NCI-H2171 (cell line): ENCODE measurements at regions not wholly inside any gene's neighbourhood (a gene's known extent, or its start where the extent isn't known, plus 50 kb on each side); places are given as distances from the start of the nearest gene placed in this dataset.
"Not testable (repeated sequence)": the region's sequence is repeated elsewhere in the genome, so short reads cannot be mapped to it uniquely, and the experiment has no call there.

Experiments used
- DNase-seq: peaks from one replicate; lab custom pipeline; 2025; lab: John Stamatoyannopoulos, UW

DNA sequence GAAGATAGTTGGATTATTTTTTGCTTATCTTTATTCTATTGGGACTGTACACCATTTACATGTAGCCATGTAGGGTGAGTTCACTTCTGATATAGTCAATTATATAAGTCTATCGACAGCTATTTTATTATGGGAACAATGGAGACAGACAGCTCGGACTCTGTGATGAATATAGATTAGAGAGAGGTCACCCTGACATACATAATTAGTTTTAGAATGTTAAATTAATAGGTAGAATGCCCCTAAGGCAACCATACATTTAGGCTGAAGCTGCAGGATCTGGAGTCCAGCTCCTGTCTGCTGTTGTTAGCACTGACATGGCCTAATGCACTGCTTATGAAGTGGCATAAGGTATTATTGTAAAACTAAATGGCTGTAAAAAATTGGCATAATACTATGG is 700.8 kb downstream of the MAT2B start:
- DNase-seq = no peak

DNA sequence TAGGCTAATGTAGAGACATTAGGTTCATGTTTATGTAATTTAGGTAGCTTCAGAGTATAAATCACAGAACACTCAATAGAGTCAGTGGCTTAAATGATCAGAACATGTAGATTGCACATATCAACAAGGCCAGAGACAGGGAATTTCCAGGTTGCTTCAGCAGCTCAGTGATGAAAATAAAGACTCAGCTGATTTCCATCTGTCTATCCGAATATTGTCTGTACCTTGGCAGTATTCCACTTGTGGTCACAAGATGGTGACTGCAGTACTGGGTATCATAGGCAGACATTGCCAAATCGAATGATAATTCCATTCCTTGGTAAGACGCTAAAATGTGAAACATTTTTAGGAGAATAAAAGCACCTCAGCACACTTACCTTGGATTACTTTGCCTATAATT is 702.2 kb downstream of the MAT2B start:
- DNase-seq = no peak

DNA sequence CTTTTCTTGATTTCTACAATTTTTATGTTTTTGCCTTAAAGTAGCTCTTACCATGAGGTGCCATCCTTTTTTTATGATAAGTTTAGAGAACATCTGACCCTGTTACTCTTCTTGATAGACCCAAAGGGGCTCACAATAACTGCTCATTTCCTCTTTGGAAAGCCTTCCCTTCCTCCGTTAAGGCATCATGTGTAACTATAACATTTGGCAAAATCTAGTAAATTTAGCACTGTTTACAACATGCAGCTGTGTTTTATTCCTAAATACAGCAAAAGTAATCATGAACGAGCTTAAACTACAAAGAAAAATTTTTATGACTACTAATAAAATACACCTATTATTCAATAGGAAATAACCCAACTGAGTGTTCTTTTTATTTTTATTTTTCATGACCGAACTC is 705.1 kb downstream of the MAT2B start:
- no peak for DNase-seq

DNA sequence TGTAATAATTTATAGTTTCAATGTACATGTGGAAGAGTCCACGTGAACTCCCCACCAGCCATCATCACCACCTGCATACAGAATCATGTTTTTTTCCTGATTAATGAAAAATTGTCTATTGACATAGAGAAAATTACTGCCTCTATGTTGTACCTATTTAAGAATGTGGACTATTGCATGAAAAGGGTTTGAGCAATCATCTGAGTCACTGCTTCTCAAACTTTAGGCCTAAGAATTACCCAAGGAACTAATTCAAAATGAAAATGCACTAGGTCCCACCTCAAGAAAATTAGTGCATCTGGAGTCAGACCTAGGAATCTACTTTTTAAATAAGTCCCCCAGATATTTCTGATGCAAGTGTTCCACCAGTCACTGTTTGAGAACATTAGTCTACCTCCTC is 709.3 kb downstream of the MAT2B start:
- DNase-seq = no peak

DNA sequence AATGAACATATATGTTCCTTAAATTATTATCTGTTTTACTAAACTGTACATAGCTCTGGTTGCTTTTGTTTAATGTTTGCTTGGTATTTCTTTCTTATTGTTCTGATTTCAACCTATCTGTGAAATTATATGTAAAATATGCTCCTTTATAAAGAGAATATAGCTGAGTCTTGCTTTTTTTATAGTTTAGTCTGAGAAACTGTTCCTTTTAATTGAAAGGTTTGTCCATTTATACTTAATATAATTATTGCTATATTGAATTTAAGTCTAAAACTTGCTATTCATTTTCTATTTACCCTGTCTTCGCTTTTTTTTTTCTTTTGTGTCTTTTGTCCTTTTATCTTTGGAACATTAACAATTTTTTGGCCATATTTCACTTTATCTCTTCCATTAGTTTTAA is 712.0 kb downstream of the MAT2B start:
- no peak for DNase-seq

DNA sequence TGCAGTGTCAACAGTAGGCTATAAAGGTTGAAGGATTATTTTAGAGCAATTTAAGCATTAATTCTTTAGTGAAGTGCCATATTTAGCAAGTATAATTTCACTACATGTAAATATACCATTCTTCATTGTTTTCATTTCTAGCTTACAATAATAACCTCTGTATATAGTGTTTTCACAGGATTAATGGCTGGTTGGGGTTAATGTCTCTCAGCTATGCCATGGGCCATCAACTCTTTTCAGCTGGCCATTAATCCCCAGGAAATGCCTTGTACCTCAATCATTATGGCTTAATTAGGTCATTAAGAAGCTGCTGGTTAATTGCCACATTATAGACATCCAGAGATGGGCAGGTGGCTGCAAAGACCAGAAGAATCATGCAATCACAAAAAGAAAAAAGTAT is 715.1 kb downstream of the MAT2B start:
- DNase-seq = no peak

DNA sequence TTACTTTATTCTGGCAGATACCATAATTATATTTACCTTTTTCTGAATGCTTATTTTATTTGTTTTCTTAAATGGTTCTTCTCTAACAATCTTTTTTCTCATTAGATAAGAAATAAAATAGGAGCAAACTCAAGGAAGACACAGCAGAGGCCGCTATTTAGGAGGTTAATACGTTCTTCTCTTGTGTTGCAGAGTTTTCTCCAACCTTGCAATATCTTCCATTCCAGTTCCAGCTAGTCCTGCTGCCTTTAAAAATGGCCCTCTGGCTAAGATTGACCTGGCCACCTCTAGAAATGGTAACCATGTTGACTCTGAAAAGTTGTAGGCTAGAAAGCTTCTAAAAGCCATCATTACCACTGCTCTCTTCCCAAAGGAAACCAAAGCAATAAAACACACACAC is 718.8 kb downstream of the MAT2B start:
- DNase-seq = no peak

DNA sequence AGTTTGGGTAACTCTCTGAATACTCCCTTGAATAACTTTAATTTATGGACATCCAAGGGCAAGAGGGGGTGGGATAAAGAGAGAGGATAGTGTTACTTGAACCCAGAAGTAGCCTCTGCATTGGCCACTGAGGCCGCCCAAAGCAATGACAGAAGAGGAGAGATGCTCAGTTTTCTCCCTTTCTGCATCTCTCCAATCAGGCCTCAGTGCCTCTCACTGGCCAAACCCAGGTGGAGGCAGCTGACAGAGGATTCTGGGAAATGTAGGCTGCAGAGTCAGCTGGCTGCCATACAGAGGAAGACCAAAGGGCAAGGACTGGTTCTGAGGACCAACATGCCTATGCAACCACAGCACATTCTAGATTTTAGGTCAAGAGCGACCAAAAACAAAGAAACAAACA is 719.4 kb downstream of the MAT2B start:
- DNase-seq = no peak

DNA sequence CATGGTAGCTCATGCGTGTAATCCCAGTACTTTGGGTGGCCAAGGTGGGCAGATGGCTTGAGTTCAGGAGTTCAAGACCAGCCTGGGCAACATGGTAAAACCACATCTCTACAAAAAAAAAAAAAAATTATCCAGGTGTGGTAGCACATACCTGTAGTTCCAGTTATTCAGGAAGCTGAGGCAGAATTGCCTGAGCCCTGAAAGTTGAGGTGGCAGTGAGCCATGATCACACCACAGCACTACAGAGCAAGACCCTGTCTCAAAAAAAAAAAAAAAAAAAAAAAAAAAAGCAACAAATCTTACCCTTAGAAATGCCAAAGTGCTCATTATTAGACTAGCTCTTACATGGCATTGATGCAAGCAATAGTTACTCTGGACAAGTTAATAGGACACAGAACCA is 724.9 kb downstream of the MAT2B start:
- DNase-seq = no peak

DNA sequence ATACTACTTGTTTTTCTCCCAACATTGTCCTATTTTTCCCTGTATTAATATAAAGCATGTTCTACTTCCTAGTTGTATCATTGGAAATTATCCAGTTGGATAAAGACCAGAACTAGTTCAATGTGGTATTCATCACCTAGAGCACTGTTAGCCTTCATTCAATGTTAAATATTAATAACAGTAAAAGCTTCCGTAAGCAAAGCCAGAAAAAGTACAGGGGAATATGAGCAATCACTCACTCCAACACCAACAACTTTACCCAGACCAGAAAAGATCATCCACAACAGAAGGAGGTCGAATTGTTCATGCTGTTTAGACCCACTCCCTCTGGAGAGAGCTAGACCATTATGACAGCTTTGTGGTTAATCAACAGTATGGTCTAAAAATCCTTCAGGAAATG is 728.4 kb downstream of the MAT2B start:
- no peak for DNase-seq

DNA sequence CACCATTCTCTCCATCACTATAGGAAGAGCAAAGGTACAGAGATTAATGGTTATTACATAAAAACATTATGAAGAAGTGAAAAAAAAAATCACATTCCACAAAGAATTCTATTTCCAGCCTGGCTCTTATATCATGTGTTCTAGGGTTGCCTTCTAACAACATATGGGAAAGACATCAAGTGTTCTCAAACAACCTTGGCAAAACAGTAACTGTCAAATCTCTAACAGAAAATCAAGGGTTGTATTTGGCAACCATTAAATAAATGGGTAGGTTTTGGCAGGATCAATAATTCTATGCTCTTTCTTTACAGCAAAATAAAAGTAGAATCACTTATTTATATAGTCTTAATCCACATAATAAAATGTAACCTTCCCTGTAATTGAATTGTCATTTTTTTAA is 728.9 kb downstream of the MAT2B start:
- no peak for DNase-seq

DNA sequence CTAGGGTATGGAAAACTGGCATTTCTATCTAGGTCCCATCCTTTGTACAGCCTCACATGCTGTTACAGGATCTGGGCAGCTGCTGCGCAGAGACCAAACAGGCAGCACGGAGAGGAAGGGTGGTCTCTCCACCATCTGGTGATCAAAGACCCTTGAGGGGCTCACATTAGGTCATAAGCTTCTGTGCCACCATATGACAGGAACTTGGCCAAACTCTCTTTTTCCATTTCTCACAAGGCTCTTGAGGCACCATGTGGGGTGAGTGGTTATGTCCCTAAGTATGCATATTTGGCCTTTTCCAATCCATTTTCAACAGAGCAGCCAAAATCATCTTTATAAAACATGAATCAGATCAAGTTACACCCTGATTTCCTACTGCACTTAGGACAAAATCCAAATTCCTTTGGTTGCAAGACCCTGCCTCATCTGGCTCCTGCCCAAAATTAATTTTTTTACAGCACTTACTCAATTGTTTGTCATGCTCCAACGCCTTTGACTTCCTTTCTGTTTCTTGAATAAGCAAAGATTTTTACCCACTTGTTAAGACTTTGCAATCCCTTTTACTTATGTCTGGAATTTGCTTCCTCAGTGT is 730.0 kb downstream of the MAT2B start:
- no peak for DNase-seq

DNA sequence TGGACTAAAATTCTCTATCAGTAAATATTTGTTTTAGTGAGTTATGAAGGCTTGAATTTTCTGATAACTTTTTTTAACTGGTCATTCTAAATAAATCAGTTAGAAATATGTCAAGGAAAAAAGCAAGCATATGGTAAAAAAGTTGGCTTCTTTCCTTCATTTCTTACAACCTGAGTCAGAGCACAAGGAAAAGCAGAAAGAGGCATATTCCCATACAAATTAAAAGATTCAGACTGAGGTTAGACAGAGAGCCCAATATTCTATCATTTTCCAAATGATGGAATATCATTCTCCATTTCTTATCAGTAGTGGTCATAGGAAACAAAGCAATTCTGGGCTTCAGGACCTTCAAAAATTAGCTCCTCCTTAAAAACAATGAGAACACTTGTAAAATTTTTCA is 732.1 kb downstream of the MAT2B start:
- DNase-seq = no peak

DNA sequence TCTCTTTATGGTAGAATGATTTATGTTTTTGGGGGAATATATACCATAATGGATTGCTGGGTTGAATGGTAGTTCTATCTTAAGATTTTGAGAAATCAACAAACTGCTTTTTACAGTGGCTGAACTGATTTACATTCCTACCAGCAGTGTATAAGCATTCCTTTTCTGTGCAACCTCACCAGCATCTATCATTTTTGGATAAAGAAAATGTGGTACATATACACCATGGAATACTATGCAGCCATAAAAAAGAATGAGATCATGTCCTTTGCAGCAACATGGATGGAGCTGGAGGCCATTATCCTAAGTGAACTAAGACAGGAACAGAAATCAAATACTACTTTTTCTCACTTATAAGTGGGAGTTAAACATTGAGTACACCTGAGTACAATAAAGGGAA is 746.4 kb downstream of the MAT2B start:
- not testable (repeated sequence) for DNase-seq

DNA sequence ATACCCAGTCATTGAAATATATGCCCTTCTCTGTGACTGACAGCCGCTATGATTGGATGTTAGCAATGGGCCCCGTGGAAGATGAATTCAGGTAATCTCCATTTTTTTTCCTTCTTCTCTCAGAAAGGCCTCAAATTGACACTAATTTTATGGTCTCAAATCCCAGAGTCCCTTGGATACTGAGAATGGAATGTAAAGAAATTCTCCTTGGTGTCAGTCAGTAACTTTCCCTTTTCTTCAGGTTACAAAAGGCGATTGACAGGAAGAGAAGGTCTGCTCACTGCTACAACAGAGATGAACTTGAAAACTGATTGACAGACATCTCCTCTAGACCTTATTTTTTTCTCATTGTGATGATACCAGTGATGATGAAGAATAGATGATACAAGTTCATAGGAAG is 748.3 kb downstream of the MAT2B start:
- no peak for DNase-seq

DNA sequence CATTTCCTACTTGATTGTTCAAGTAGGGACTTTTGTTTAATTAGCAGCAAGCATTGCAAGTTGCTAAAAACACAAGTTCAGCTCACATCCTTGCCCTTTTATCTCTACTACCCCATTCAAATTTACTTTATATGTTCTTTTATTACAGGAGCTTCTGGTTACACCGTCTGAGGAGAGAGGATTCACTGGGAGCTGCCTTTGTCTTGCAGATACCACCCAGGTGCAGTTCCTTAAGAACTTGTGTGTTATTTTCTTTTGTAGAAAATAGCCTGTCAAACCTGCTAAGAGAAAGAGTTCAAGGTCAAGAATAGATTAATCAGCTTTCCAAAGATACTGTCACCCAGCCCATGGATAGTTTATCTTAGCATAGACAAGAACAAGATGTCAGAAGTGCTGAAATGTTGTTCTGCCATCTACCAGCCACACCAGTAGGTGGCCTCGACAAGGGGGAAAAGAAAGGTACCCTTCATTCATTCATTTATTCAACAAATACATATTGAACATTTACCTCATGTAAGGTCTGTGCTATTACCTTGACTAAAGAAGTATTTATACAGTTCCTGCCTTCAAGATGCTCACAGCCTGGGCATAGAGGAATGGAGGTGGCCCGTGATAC is 750.3 kb downstream of the MAT2B start:
- no peak for DNase-seq

DNA sequence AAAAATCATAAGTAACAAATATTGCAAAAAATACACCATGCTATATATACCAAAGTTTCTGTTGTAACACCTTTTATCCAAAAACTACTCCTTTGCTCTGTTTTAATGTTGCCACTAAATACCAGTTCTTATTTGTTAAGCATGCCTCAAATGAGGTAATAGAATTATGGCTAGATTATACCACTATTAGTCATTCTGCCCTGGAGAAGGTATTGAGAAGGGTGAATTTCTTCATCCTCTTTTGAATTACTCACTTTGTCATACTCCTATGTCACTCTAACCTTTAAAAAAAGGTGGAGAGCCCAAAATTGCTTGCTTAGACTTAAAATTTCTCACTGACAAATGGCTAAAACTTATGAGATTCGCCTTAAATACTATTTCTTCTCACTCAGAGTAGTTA is 750.9 kb downstream of the MAT2B start:
- DNase-seq = no peak

DNA sequence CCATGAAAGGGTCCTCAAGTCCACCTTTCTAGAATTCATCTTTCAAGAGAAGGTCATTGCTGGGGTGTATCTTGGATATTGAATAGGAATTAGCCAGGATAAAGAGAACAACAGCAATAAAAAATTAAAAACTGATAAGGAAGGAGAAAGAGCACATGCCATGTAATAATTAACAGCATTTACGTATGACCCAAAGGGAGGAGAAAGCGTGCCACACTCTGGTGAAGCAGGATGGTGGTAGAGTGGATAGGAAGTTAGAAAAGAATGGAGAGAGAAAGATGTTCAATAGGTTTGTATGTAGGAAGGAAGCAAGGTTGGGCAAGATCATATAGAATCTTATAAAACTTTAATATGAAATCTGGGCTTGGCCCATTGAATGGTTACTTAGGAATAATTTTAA is 751.5 kb downstream of the MAT2B start:
- DNase-seq = no peak

DNA sequence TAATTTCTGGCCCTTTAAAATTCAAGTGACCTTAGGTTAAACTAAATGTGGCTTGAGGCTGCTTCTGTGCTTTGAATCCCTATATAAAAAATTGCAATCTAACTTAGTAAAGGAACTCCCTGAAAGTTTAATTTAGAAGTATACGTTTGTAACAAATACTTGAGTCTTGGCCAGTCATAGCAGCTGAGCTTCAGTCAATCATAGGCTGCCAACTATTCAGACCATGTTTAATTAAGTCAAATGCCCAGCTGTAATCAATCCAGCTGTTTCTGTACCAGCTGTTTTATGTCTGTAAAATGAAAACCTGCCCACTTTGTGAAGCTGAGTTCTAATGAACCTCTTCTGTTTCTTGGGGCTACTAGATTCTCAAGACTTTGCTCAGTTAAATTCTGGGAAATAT is 760.1 kb downstream of the MAT2B start:
- no peak for DNase-seq

DNA sequence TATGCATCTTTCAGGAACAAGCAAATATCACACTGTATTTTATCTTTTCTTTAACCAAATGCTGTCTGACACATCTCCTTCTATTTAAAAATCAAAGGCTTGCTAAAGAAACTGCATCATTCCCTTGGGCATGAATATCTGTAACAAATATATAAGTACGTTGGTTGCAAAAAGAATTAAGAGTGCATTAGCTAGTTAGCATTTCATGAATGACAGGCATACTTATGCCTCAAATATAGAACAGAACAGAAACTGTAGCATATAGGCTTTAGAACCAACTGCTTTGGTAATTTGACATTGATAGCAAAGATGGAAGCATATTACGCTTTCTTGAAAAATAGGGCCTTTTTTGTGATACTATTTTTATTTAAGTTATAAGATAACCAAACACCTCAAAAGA is 761.2 kb downstream of the MAT2B start:
- DNase-seq = no peak

DNA sequence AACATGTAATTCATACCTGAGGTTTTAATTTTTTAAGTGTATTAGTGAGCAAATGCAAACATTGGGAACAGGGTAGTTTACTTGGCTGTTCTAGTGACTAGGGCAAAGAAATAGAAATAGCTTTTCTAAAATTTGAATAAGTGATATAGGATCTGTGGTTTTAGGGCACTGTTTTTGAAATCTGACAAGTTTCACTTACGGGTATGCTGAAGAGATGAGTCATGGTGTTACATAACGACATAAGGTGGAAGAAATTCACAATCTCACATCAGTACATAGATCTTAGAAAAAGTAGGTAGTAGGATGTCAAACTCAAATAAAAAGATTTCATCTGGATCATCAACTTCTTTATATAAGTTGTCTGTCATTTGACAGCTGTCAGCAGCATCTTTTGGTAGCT is 772.3 kb downstream of the MAT2B start:
- DNase-seq = no peak

DNA sequence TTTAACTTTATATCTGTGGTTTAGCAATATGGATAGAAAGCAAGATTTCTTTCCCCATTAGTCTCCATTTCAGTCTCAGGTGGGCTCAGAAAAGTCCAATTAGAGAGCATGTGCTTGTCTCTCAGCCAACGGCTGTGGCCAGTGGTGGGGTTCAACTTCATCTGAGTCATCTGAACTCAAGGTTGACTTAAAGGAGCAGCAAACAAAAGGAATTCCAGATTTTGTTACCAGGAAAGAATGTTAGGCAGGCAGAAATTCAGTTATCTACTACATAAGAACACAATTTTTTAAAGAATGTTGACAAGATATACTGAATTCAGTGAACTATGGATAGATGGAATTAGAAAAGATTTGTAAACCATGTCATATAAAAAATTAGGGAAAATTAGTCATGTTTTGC is 784.1 kb downstream of the MAT2B start:
- no peak for DNase-seq

DNA sequence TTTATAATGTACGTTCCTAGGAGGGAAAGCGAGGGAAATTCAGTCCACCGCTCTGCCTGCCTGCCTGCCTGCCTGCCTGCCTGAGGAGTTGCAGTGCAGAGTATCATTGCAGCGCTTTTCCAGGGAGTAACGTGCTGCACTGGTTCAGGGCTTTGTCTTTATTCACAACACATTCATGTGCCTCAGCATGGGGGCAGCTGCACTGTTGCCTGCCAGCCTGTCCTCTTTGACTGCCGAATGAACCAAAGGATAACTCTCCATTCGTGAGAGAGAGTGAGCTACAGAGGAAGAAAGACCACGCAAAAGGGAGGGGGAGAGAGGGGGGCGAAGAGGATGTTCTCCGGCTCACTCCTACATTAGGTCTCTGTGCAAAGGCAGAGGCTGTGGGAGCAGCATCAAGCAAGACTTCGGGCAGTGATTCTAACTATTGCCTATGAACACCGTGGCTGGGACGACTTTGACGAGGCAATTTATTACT is 791.2 kb downstream of the MAT2B start:
- no peak for DNase-seq

DNA sequence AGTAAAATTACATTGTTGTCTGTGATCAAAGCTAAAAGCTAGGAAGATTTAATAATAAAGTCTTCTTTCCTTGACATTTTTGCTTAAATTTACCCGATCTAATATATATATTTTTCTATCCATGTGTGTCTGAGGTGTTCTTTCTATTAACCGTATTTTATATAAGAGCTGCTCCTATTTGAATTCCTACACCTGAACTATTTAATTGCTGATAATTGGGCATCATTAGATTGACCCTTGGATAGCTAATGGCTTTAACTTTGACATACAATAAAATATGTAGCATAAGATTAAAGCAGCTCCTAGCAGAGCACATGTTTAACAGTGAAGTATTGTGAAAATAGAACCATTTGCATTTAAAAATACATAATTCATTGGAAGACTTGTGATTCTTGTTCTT is 792.7 kb downstream of the MAT2B start:
- DNase-seq = no peak
